ENCODE measurements at regions not wholly inside any gene's neighbourhood (a gene's known extent, or its start where the extent isn't known, plus 50 kb on each side); places are given as distances from the start of the nearest gene placed in this dataset.

GRCh38 chr7:68336594-68336993 lies 1261.7 kb upstream of the AUTS2 start:
- TF ChIP-seq POLR2A (IDR thresholded peaks at IDR 0.05) (no peak), CTCF (IDR thresholded peaks at IDR 0.05) (no peak), EP300 (IDR thresholded peaks at IDR 0.05) (no peak), POLR2AphosphoS5 (IDR thresholded peaks at IDR 0.05) (no peak)
